GM12878 (cell line): ENCODE measurements at regions not wholly inside any gene's neighbourhood (a gene's known extent, or its start where the extent isn't known, plus 50 kb on each side); places are given as distances from the start of the nearest gene placed in this dataset.
"Not testable (repeated sequence)": the region's sequence is repeated elsewhere in the genome, so short reads cannot be mapped to it uniquely, and the experiment has no call there.

Experiments used
- ATAC-seq: fragments of 200-7000 bp; cut with Tn5 transposase; 3 replicates; pipeline ENCODE4 v1.9.1; 2020; ENCODE audit warnings: mild to moderate bottlenecking, moderate library complexity
- BruUV-seq: library from RNA; stranded (reverse); fragments of 400-500 nt; replicated peaks from 2 replicates; lab custom pipeline; 2021; lab: Mats Ljungman, UMichigan
- CTCF ChIA-PET: fragments of 300-600 bp; sonication (Branson Sonifier 250); formaldehyde crosslinking; extraction: SDS; loops from one replicate; lab custom pipeline; 2021; ENCODE audit warnings: inconsistent platforms; lab: Yijun Ruan, JAX
- POLR2A ChIA-PET: fragments of 350-600 bp; formaldehyde crosslinking; extraction: SDS; loops from one replicate; lab custom pipeline; 2021; ENCODE audit warnings: inconsistent platforms; lab: Charles Lee
- RAD21 ChIA-PET: fragments of 300-600 bp; sonication (Branson Sonifier 250); formaldehyde crosslinking; loops from one replicate; lab custom pipeline; 2023; ENCODE audit warnings: antibody characterized with exemption; ENCODE audit not compliant: unreplicated experiment; lab: Charles Lee
- SMC1A ChIA-PET: fragments of 300-600 bp; sonication (Branson Sonifier 250); formaldehyde crosslinking; loops from one replicate; lab custom pipeline; 2023; ENCODE audit not compliant: unreplicated experiment, uncharacterized antibody; lab: Charles Lee
- DNase-seq: peaks from one replicate; pipeline ENCODE4 v3.0.0-alpha.2; 2011; ENCODE audit warnings: low read depth, low spot score
- FAIRE-seq: peaks from 3 replicates; lab custom pipeline; 2011; peaks lifted over from hg19 to GRCh38; lab: Jason Lieb, UNC
- H2AFZ ChIP-seq: 2 replicates; pipeline ENCODE4 v1.6.0; 2011; ENCODE audit warnings: low read depth, low read length, control low read depth; ENCODE audit not compliant: control insufficient read depth
- H3K27ac ChIP-seq: 2 replicates; pipeline ENCODE4 v1.5.1; 2011; ENCODE audit warnings: control low read depth; ENCODE audit not compliant: control insufficient read depth, insufficient read depth
- H3K27me3 ChIP-seq, 2 experiments: replicated peaks in 1 of 2; 2 replicates each; pipeline versions ENCODE4 v1.6.0 to v1.6.1; 2011; ENCODE audit warnings: low read length in 1 of 2; ENCODE audit not compliant: control insufficient read depth in 2 of 2, insufficient read depth in 2 of 2
- H3K36me3 ChIP-seq, 2 experiments: 2 replicates each; pipeline ENCODE4 v1.5.1; 2011; ENCODE audit warnings: low read length in 1 of 2; ENCODE audit not compliant: control insufficient read depth in 2 of 2, insufficient read depth in 2 of 2
- H3K4me1 ChIP-seq: 2 replicates; pipeline ENCODE4 v1.6.1; 2011; ENCODE audit warnings: mild to moderate bottlenecking, low read length, moderate library complexity, mixed read lengths; ENCODE audit not compliant: control insufficient read depth, insufficient read depth
- H3K4me2 ChIP-seq: 2 replicates; pipeline ENCODE4 v1.6.0; 2011; ENCODE audit warnings: control low read depth; ENCODE audit not compliant: control insufficient read depth, insufficient read depth
- H3K4me3 ChIP-seq: fragments of 200-600 bp; sonication (generic); 2 replicates; pipeline ENCODE4 v1.5.1; 2016
- H3K79me2 ChIP-seq: 2 replicates; pipeline ENCODE4 v1.6.0; 2011; ENCODE audit warnings: low read length; ENCODE audit not compliant: control insufficient read depth, insufficient read depth
- H3K9ac ChIP-seq: 2 replicates; pipeline ENCODE4 v1.8.0; 2011; ENCODE audit warnings: low read length, control low read depth, mixed read lengths; ENCODE audit not compliant: control insufficient read depth, insufficient read depth
- H3K9me3 ChIP-seq: replicated peaks from 3 replicates; pipeline ENCODE4 v1.5.1; 2011; ENCODE audit warnings: mild to moderate bottlenecking, low read length; ENCODE audit not compliant: control insufficient read depth, insufficient read depth
- H4K20me1 ChIP-seq: 2 replicates; pipeline ENCODE4 v1.6.0; 2011; ENCODE audit not compliant: control insufficient read depth, insufficient read depth
- RAD21 ChIP-seq: IDR thresholded peaks from 2 replicates; pipeline ENCODE4 v1.6.1; 2011; ENCODE audit warnings: mild to moderate bottlenecking, low read depth, low read length, moderate library complexity; ENCODE audit not compliant: insufficient read depth
- RUNX3 ChIP-seq: IDR thresholded peaks from 2 replicates; pipeline ENCODE4 v1.6.1; 2012; ENCODE audit warnings: low read length, inconsistent platforms
- SMC3 ChIP-seq: IDR thresholded peaks from 2 replicates; pipeline ENCODE4 v1.6.1; 2011; ENCODE audit warnings: low read length, improper control_type of control experiment, borderline replicate concordance
- WGBS: methylation state at CpG from one replicate; pipeline ENCODE4 v1.1.6; 2016; ENCODE audit warnings: low lambda C conversion rate; ENCODE audit not compliant: insufficient replicate concordance, insufficient coverage; ENCODE audit errors: missing lambda C conversion rate; 5-methylcytosine and 5-hydroxymethylcytosine counted together
- in situ Hi-C: fragments of 300-500 bp; cut with MboI; formaldehyde crosslinking; loops from 9 replicates; pipeline ENCODE4 v1.14.3; 2018; ENCODE audit warnings: mixed read lengths
- intact Hi-C: fragments of 100-400 bp; cut with micrococcal nuclease; formaldehyde crosslinking; loops from one replicate; pipeline ENCODE4 v1.14.2; 2022; ENCODE audit not compliant: unreplicated experiment
- TF ChIP-seq, protein P1 (sequence below), 3 experiments: IDR thresholded peaks in 2 of 3; conservative IDR thresholded peaks in 1 of 3; 2 replicates each; pipeline ENCODE4 v1.5.1; 2011; ENCODE audit warnings: low read depth in 3 of 3, low read length in 3 of 3, mild to moderate bottlenecking in 3 of 3, control low read depth in 2 of 3, moderate library complexity in 2 of 3, inconsistent platforms in 1 of 3, mixed read lengths in 1 of 3; ENCODE audit not compliant: control insufficient read depth in 2 of 3, insufficient read depth in 1 of 3; ENCODE audit errors: extremely low read depth in 1 of 3

- H2AFZ ChIP-seq, H3K9me3 ChIP-seq, DNase-seq, H3K4me3 ChIP-seq, H4K20me1 ChIP-seq: not testable (repeated sequence)
- WGBS: 3% methylated on average over 6 of the region's 6 CpGs
- ChIA-PET SMC1A (interaction anchor here (0.5 to 4.0 kb wide), 9 partner anchors 19 to 249 kb away, joined by 3 to 14 read pairs (median 3); no protein-coding TSS in a partner anchor), CTCF (interaction anchor here (0.8 to 2.7 kb wide), 13 partner anchors 13 to 194 kb away, joined by 3 to 15 read pairs (median 4); no protein-coding TSS in a partner anchor)
- TF ChIP-seq RUNX3 (peak; percentile 59), SMC3 (peak; percentile 38; the same call in 1 of the 2 replicates), RAD21 (peak; percentile 54)
- TF ChIP-seq, protein P1, sequence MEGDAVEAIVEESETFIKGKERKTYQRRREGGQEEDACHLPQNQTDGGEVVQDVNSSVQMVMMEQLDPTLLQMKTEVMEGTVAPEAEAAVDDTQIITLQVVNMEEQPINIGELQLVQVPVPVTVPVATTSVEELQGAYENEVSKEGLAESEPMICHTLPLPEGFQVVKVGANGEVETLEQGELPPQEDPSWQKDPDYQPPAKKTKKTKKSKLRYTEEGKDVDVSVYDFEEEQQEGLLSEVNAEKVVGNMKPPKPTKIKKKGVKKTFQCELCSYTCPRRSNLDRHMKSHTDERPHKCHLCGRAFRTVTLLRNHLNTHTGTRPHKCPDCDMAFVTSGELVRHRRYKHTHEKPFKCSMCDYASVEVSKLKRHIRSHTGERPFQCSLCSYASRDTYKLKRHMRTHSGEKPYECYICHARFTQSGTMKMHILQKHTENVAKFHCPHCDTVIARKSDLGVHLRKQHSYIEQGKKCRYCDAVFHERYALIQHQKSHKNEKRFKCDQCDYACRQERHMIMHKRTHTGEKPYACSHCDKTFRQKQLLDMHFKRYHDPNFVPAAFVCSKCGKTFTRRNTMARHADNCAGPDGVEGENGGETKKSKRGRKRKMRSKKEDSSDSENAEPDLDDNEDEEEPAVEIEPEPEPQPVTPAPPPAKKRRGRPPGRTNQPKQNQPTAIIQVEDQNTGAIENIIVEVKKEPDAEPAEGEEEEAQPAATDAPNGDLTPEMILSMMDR (IDR thresholded peaks at IDR 0.05 in 2 of 3, conservative IDR thresholded peaks at IDR 0.05 in 1 of 3; ENCODE audit: control insufficient read depth in 2 of 3, extremely low read depth in 1 of 3, insufficient read depth in 1 of 3, low read depth in 3 of 3, low read length in 3 of 3): peak; percentile 39 to 41 (median 41); a peak in 5 of 6 replicates
- TF ChIP-seq, all 136 proteins: peak for 4; not testable (repeated sequence) for 132
- BruUV-seq, H3K27me3 ChIP-seq, POLR2A ChIA-PET, H3K79me2 ChIP-seq, H3K4me2 ChIP-seq, H3K9ac ChIP-seq, H3K27ac ChIP-seq, H3K36me3 ChIP-seq, in situ Hi-C loops, FAIRE-seq: not testable (repeated sequence)
- RAD21 ChIA-PET: interaction anchor here (0.6 to 1.6 kb wide), 7 partner anchors 15 to 195 kb away, joined by 3 to 6 read pairs (median 4); no protein-coding TSS in a partner anchor
- peaks cover 14% of the 10 kb centered on the region for H3K4me1 ChIP-seq
- ATAC-seq: peak; percentile 55
- intact Hi-C loops: loop anchor here (1.0 to 5.0 kb wide), 2 partner anchors 166 to 179 kb away; no protein-coding TSS in a partner anchor
Observed at GRCh38 chr1:157310805-157311729, 172.9 kb upstream of the ETV3 start.
